ENCODE measurements at regions not wholly inside any gene's neighbourhood (a gene's known extent, or its start where the extent isn't known, plus 50 kb on each side); places are given as distances from the start of the nearest gene placed in this dataset.

DNA sequence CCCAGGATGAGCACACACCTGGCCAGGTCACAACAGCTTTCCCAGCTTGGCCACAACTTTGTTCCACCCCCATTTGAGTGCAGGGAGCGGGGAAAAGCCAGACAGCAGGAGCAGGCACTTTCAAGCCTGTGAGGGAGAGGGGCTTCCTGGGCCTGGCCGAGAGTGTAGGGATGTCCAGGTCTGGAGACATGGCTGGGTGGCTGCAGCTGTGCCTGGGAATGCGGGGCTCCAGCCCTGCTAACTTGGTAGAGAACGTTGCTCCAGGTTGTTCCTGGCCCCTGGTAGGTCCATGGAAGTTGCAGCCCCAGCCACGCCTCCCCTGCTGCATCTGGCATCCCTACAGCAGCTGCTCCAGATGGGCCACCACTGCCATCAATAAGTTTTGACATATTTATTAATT lies 738.5 kb downstream of the SLC6A15 start:
- no peak overlapping the region for H3K4me3 Mint-ChIP-seq
- no peak overlapping the region for H3K27ac Mint-ChIP-seq
- H3K4me1 Mint-ChIP-seq: no peaks in the 10 kb centered on the region
- H3K9me3 Mint-ChIP-seq: no peaks in the 10 kb centered on the region
- no peaks in the 10 kb centered on the region for H3K36me3 Mint-ChIP-seq (ENCODE audit: low read depth)
- peaks cover 6% of the 10 kb centered on the region for H3K27me3 Mint-ChIP-seq (ENCODE audit: low read depth)
- TF ChIP-seq, protein P1, sequence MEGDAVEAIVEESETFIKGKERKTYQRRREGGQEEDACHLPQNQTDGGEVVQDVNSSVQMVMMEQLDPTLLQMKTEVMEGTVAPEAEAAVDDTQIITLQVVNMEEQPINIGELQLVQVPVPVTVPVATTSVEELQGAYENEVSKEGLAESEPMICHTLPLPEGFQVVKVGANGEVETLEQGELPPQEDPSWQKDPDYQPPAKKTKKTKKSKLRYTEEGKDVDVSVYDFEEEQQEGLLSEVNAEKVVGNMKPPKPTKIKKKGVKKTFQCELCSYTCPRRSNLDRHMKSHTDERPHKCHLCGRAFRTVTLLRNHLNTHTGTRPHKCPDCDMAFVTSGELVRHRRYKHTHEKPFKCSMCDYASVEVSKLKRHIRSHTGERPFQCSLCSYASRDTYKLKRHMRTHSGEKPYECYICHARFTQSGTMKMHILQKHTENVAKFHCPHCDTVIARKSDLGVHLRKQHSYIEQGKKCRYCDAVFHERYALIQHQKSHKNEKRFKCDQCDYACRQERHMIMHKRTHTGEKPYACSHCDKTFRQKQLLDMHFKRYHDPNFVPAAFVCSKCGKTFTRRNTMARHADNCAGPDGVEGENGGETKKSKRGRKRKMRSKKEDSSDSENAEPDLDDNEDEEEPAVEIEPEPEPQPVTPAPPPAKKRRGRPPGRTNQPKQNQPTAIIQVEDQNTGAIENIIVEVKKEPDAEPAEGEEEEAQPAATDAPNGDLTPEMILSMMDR (IDR thresholded peaks at IDR 0.05; ENCODE audit: unreplicated experiment in 3 of 3): no peak

DNA sequence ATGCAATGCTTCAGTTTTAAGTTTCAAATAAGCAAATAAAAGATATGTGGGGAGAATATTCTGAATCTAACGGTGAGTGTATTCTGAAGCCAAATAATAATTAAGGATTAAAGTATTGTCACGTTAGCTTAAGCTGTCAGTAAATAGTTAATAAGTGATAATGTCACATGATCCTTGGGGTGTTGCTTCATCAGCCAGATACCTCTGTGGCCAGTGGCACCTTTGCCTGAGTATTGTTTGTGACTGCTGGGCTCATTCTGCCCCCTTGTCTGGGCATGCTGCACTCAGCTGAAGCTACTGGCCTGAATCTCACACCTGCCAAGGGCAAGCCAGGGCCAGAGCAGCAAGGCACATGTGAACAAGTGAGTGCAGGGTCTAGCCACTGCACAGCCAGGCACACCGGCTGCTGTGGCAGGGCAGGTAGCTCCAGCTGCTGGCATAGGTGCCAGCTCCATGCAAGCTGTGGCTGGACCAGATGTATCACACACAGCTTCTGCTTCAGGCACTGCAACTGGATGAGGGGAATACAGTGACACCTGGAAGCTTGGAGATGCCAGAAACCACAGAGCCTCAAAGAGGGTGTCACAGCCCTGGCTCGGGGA lies 739.7 kb downstream of the SLC6A15 start:
- Mint-ChIP-seq H3K27me3 (ENCODE audit: low read depth) (peaks cover 6% of the 10 kb centered on the region), H3K36me3 (ENCODE audit: low read depth) (no peaks in the 10 kb centered on the region), H3K9me3 (no peaks in the 10 kb centered on the region), H3K4me3 (no peak overlapping the region), H3K4me1 (no peaks in the 10 kb centered on the region), H3K27ac (no peak overlapping the region)
- TF ChIP-seq, protein P1 (IDR thresholded peaks at IDR 0.05; ENCODE audit: unreplicated experiment in 3 of 3): no peak

DNA sequence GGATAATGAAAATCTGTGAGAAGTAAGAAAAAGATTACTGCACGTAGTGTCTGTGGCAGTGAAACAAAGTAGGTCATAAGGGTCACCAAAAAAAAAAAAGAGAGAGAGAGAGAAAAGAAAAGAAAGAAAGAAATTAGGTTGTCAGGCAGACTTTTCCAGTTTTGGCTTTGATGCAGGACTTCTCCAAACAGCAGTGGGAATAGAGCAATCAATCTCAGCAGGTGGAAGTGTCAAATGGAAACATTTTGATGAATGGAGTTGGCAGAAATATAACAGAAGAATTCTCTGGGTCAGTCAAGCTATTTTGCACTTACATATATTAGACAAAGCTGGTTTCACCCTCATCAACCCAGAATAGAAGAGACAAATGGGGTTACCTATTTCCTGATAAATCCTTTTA lies 745.8 kb downstream of the SLC6A15 start:
- H3K9me3 Mint-ChIP-seq: no peaks in the 10 kb centered on the region
- H3K4me3 Mint-ChIP-seq: no peak overlapping the region
- no peaks in the 10 kb centered on the region for H3K27me3 Mint-ChIP-seq (ENCODE audit: low read depth)
- H3K36me3 Mint-ChIP-seq (ENCODE audit: low read depth): no peaks in the 10 kb centered on the region
- TF ChIP-seq, protein P1 (IDR thresholded peaks at IDR 0.05; ENCODE audit: unreplicated experiment in 3 of 3): no peak
- no peaks in the 10 kb centered on the region for H3K4me1 Mint-ChIP-seq
- H3K27ac Mint-ChIP-seq: no peak overlapping the region

DNA sequence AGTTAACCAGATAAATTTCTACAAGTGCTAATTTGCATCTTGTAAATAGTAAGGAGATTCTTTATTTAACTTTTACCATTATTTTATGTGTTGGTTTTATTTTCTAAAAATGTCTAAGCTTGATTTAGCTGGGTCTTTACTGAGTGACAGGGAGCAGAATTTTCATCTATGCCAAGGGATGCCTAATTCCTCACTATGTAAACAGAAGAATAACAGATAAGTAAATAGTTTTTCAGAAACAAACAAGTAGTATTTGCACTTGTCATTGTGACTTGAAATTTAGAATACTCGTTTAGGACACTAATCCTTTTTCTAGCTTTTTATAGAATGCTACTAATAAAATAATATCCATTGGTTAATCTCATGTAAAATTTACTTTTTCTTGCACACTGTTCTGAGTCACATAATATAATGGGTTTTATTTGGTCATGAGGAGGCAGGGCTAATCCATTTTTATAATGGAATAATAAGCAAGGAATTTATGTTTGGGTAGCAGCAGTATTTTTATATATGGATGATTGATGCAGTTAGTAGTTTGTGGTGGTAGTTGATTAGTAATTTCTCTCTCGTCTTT lies 746.5 kb downstream of the SLC6A15 start:
- no peaks in the 10 kb centered on the region for H3K36me3 Mint-ChIP-seq (ENCODE audit: low read depth)
- H3K4me3 Mint-ChIP-seq: no peak overlapping the region
- no peaks in the 10 kb centered on the region for H3K9me3 Mint-ChIP-seq
- no peaks in the 10 kb centered on the region for H3K4me1 Mint-ChIP-seq
- H3K27ac Mint-ChIP-seq: no peak overlapping the region
- no peaks in the 10 kb centered on the region for H3K27me3 Mint-ChIP-seq (ENCODE audit: low read depth)
- TF ChIP-seq, protein P1 (IDR thresholded peaks at IDR 0.05; ENCODE audit: unreplicated experiment in 3 of 3): no peak

DNA sequence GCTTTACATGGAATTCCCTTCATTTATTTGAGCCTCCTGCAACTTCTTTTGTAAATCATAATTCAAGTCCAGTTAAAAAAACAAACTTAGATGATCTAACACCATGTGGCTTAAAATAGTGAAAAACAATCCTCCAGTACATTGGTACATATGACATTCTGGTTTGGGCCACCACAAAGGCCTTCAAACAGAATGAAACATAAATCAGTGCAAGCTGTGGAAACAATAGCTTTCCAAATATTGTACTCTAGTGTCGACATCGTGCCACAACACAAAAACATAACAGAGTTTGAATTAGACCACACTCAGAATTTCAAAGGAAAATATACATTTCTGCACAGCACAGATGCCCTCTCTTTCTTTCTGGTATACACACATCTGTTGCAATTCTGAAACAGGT lies 751.3 kb downstream of the SLC6A15 start:
- no peaks in the 10 kb centered on the region for H3K36me3 Mint-ChIP-seq (ENCODE audit: low read depth)
- H3K9me3 Mint-ChIP-seq: no peaks in the 10 kb centered on the region
- H3K4me1 Mint-ChIP-seq: no peaks in the 10 kb centered on the region
- H3K4me3 Mint-ChIP-seq: no peak overlapping the region
- no peak overlapping the region for H3K27ac Mint-ChIP-seq
- TF ChIP-seq, protein P1 (IDR thresholded peaks at IDR 0.05; ENCODE audit: unreplicated experiment in 3 of 3): no peak
- H3K27me3 Mint-ChIP-seq (ENCODE audit: low read depth): no peaks in the 10 kb centered on the region

DNA sequence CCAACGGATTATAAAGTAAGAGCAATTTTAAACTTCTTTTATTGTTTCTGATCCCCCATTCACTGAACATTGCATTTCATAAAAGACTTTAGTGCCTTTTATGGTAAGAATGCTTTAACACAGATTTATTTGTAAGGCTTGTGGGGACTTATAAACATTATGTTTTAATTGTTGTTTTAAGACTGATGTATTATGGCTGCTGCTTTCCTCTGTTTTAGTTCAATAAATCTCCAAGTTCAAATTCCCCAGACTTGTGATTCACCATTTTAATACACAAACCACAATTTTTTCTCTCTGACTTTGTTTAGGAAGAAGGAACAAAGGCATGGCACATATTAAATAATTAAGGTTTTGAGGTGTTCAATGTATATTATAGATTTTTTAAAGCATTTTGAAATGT lies 753.3 kb downstream of the SLC6A15 start:
- Mint-ChIP-seq H3K27ac (no peak overlapping the region), H3K4me3 (no peak overlapping the region), H3K4me1 (no peaks in the 10 kb centered on the region), H3K36me3 (ENCODE audit: low read depth) (no peaks in the 10 kb centered on the region), H3K9me3 (no peaks in the 10 kb centered on the region), H3K27me3 (ENCODE audit: low read depth) (no peaks in the 10 kb centered on the region)
- TF ChIP-seq, protein P1 (IDR thresholded peaks at IDR 0.05; ENCODE audit: unreplicated experiment in 3 of 3): no peak
